AG09319 (cell line): ENCODE measurements at regions not wholly inside any gene's neighbourhood (a gene's known extent, or its start where the extent isn't known, plus 50 kb on each side); places are given as distances from the start of the nearest gene placed in this dataset.

Experiments
- DNase-seq: peaks from one replicate; pipeline ENCODE4 v3.0.0-alpha.2; 2010; ENCODE audit warnings: low read depth; ENCODE audit errors: extremely low read depth
- TF ChIP-seq, protein P1 (sequence below): IDR thresholded peaks from 2 replicates; pipeline ENCODE4 v1.5.1; 2011; ENCODE audit warnings: low read depth, mild to moderate bottlenecking, inconsistent platforms, low read length, moderate library complexity

DNA sequence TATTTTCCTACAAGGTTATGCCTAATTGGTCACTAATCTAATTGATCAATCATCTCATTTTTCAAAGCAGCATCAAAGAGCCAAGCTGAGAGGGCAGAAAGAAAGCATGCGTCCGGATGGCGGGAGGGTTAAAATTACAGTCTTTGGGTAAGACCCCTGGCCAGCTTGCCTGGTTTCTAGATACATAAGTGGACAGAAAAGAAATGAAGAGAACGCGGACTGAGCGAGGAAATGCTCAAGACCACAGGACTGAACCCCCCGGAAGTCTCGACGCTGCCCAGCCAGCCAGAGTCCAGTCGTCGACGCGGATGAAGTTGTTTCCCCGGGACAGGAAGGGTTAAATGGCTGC, 297.2 kb downstream of the OMA1 start:
- TF ChIP-seq, protein P1, sequence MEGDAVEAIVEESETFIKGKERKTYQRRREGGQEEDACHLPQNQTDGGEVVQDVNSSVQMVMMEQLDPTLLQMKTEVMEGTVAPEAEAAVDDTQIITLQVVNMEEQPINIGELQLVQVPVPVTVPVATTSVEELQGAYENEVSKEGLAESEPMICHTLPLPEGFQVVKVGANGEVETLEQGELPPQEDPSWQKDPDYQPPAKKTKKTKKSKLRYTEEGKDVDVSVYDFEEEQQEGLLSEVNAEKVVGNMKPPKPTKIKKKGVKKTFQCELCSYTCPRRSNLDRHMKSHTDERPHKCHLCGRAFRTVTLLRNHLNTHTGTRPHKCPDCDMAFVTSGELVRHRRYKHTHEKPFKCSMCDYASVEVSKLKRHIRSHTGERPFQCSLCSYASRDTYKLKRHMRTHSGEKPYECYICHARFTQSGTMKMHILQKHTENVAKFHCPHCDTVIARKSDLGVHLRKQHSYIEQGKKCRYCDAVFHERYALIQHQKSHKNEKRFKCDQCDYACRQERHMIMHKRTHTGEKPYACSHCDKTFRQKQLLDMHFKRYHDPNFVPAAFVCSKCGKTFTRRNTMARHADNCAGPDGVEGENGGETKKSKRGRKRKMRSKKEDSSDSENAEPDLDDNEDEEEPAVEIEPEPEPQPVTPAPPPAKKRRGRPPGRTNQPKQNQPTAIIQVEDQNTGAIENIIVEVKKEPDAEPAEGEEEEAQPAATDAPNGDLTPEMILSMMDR, result no peak
- DNase-seq, result no peak

DNA sequence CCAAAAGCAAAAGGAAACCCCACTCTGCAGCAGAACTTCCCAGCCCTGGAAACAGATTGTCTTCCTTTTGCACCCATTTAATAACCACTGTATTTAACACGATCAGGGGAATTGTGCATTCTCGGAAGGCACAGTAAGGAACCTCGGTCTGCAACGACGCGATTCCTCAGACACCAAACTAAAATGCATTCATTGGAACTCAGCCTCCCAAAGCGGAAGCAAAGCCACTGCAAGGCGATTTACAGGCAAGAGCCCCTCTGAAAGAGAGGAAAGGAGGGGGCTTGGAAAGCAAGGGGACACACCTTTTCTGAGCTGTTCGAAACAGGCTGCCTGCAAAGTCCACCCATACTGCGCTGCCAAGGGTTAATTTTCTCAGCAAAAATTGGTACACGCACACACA, 297.7 kb downstream of the OMA1 start:
- DNase-seq, result no peak
- TF ChIP-seq, protein P1, result no peak

DNA sequence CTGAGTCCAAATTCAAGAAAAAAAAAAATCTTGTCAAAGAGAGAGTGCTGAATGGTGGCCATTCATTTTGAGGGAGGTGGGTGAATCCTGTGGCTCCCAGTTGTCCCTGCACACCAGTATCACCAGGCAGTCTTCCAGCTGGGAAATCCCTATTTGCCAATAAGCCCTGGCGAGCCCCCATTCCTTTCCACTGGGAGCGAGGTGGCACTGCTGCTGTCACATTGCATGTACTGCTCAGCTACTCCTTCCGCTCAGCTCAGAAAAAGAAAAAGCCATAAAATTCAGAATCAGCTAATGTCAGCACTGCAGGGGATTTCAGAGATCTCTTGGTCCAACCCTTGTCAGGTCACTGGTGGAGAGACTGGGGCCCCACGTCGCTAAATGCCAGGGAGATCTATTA, 298.5 kb downstream of the OMA1 start:
- DNase-seq, result no peak
- TF ChIP-seq, protein P1, result no peak

DNA sequence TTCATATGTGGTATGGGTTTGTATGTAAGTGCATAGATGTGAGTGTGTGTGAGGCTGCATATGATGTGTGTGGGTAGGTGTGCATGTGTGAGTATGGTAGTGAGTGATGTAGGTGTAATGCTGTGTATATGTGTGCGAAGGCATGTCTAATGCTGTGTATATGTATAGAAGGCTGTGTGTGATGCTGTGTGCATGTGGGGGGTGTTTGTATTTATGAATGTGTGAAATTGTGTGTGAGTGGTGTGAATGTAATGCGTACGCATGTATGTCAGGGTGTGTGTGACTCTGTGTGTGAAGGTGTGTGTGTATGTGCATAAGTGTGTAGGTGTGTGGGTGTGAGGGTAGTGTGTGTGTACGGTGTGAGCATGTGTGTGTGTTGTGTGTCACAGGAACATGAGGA, 300.0 kb downstream of the OMA1 start:
- DNase-seq, result no peak

DNA sequence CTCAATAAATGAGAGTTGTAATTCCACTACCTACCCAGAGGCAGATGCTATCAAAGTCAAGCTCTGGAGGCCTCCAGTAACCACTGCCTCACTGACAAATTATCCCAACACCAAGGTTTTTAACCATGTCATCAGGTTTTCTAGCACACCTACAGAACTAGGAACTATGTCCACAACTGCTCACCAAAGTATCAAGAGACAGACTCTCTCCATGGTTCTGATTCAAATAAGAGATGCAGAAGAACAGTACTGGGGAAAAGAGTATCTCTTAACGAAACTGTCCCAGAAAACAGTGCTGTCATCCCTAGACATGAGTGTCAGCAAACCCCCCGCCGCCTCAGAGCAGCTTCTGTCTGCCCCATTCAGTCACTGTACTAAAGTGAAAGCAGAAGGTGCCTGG, 301.7 kb downstream of the OMA1 start:
- TF ChIP-seq, protein P1, result no peak

More for the DNA sequence above, 300.0 kb downstream of the OMA1 start:
- TF ChIP-seq, protein P1, result no peak

DNA sequence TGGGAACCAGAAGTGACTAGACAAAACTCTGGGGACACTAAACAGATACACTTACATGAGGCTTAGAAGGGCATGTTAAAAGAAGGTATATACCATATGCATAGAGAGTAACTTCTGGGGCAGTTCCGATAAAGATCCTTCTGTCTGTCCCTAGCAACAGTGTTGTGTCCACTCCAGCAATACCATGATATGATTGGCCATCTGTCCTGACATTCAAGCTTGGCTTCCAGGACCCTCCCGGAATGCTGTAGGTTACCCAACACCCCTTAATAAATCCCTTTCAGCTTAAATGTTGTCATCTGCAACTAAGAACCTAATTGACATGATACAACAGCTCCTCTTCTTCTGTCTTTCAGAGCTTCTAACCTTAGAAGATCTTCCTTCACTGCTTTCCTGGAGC, 307.7 kb downstream of the OMA1 start:
- TF ChIP-seq, protein P1, result no peak
- DNase-seq, result no peak

More for the DNA sequence above, 301.7 kb downstream of the OMA1 start:
- DNase-seq, result no peak

DNA sequence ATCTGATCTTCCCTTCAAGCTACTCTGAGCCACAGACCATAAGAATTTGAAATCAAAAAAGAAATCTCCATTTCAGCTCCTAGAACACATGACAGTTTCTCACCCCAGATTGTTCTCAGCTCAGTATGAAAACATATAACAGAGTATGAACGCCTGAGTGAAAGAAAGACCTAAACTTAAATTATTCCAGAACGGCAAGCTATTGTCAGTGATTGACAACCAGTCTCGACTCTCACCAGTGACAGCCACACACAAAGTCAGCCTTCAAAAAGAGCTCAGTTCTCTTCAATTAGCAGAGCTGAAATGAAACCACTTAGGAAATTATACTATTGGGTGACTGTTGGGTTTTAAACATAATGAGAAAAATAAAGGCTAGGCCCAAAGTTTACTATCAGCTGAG, 312.8 kb downstream of the OMA1 start:
- TF ChIP-seq, protein P1, result no peak
- no peak for DNase-seq
